DOHH2 (cell line): ENCODE measurements at regions not wholly inside any gene's neighbourhood (a gene's known extent, or its start where the extent isn't known, plus 50 kb on each side); places are given as distances from the start of the nearest gene placed in this dataset.

Experiments
- H3F3A ChIP-seq: fragments of 200-600 bp; sonication (generic), shearing (Covaris generic); 2 replicates; pipeline ENCODE4 v1.6.0; 2016; ENCODE audit warnings: antibody characterized with exemption, mild to moderate bottlenecking; ENCODE audit not compliant: control insufficient read depth, insufficient read depth
- H3K27ac ChIP-seq: fragments of 200-600 bp; sonication (generic); 2 replicates; pipeline ENCODE4 v1.5.1; 2014; ENCODE audit warnings: low read depth, mild to moderate bottlenecking, low read length, moderate library complexity
- H3K27me3 ChIP-seq: fragments of 200-600 bp; sonication (generic); 2 replicates; pipeline ENCODE4 v1.6.1; 2014; ENCODE audit warnings: mild to moderate bottlenecking, low read length, mixed read lengths; ENCODE audit not compliant: control insufficient read depth
- H3K36me3 ChIP-seq: fragments of 200-600 bp; sonication (generic); 2 replicates; pipeline ENCODE4 v1.6.1; 2014; ENCODE audit warnings: mild to moderate bottlenecking, low read length, moderate library complexity, mixed read lengths; ENCODE audit not compliant: control insufficient read depth
- H3K4me1 ChIP-seq: fragments of 200-600 bp; sonication (generic); 2 replicates; pipeline ENCODE4 v1.6.1; 2014; ENCODE audit warnings: mild to moderate bottlenecking, low read length, mixed read lengths; ENCODE audit not compliant: control insufficient read depth
- H3K4me2 ChIP-seq: fragments of 200-600 bp; sonication (generic); 2 replicates; pipeline ENCODE4 v1.6.0; 2014; ENCODE audit warnings: mild to moderate bottlenecking, low read length, moderate library complexity
- H3K4me3 ChIP-seq: fragments of 200-600 bp; sonication (generic); 2 replicates; pipeline ENCODE4 v1.5.1; 2014; ENCODE audit warnings: mild to moderate bottlenecking, low read length, mixed read lengths
- H3K79me2 ChIP-seq: fragments of 200-600 bp; sonication (generic); 2 replicates; pipeline ENCODE4 v1.6.1; 2014; ENCODE audit warnings: mild to moderate bottlenecking, low read length, mixed read lengths; ENCODE audit not compliant: control insufficient read depth
- H3K9me2 ChIP-seq: fragments of 200-600 bp; sonication (generic); replicated peaks from 2 replicates; pipeline ENCODE4 v1.6.1; 2014; ENCODE audit warnings: mild to moderate bottlenecking, low read length, mixed read lengths; ENCODE audit not compliant: control insufficient read depth
- H3K9me3 ChIP-seq: fragments of 200-600 bp; sonication (generic); 2 replicates; pipeline ENCODE4 v1.6.1; 2014; ENCODE audit warnings: antibody characterized with exemption, low read length, mixed read lengths; ENCODE audit not compliant: control insufficient read depth, insufficient read depth
- H4K20me1 ChIP-seq: fragments of 200-600 bp; sonication (generic); 2 replicates; pipeline ENCODE4 v1.6.0; 2014; ENCODE audit warnings: low read depth, mild to moderate bottlenecking, antibody characterized with exemption, low read length, moderate library complexity; ENCODE audit not compliant: control insufficient read depth, insufficient read depth
- CTCF ChIP-seq: fragments of 200-600 bp; sonication (generic); IDR thresholded peaks from one replicate; pipeline ENCODE4 v1.5.1; 2014; ENCODE audit warnings: antibody characterized with exemption, mild to moderate bottlenecking, low read depth, low read length; ENCODE audit not compliant: poor library complexity, severe bottlenecking
- EZH2phosphoT487 ChIP-seq: fragments of 200-600 bp; sonication (generic); IDR thresholded peaks from 2 replicates; pipeline ENCODE4 v1.6.1; 2017; ENCODE audit warnings: borderline replicate concordance, mild to moderate bottlenecking, antibody characterized with exemption, low read length, moderate library complexity, mixed read lengths

GRCh38 chr5:159602434-159602833 lies 272.1 kb upstream of the IL12B start:
- no peaks in the 10 kb centered on the region for H3F3A ChIP-seq
- H3K4me1 ChIP-seq: no peaks in the 10 kb centered on the region
- H3K36me3 ChIP-seq: no peaks in the 10 kb centered on the region

GRCh38 chr5:159605585-159605984 lies 275.3 kb upstream of the IL12B start:
- Histone ChIP-seq H3K4me1 (no peaks in the 10 kb centered on the region), H4K20me1 (no peaks in the 10 kb centered on the region), H3K9me2 (no peaks in the 10 kb centered on the region), H3F3A (no peaks in the 10 kb centered on the region), H3K27me3 (peaks cover 5% of the 10 kb centered on the region; the same call in 1 of the 2 replicates), H3K4me3 (no peak overlapping the region), H3K36me3 (no peaks in the 10 kb centered on the region), H3K4me2 (no peak overlapping the region), H3K27ac (no peak overlapping the region), H3K9me3 (no peaks in the 10 kb centered on the region), H3K79me2 (no peaks in the 10 kb centered on the region)
- no peak for TF ChIP-seq EZH2phosphoT487
- TF ChIP-seq CTCF: no peak

More at GRCh38 chr5:159602434-159602833, 272.1 kb upstream of the IL12B start:
- Histone ChIP-seq H4K20me1 (no peaks in the 10 kb centered on the region), H3K9me2 (no peaks in the 10 kb centered on the region), H3K27ac (no peak overlapping the region), H3K27me3 (0 out of 2 replicates have a peak, but pooled peaks cover 2% of the 10 kb centered on the region), H3K4me3 (no peak overlapping the region), H3K79me2 (no peaks in the 10 kb centered on the region), H3K9me3 (no peaks in the 10 kb centered on the region), H3K4me2 (no peak overlapping the region)
- TF ChIP-seq CTCF (no peak), EZH2phosphoT487 (no peak)

- H3K9me3 ChIP-seq: no peaks in the 10 kb centered on the region
- TF ChIP-seq EZH2phosphoT487 (no peak), CTCF (no peak)
- H3K4me3 ChIP-seq: no peak overlapping the region
- no peak overlapping the region for H3K4me2 ChIP-seq
- no peaks in the 10 kb centered on the region for H4K20me1 ChIP-seq
- H3K79me2 ChIP-seq: no peaks in the 10 kb centered on the region
- no peaks in the 10 kb centered on the region for H3K9me2 ChIP-seq
- H3F3A ChIP-seq: no peaks in the 10 kb centered on the region
- H3K4me1 ChIP-seq: no peaks in the 10 kb centered on the region
- no peak overlapping the region for H3K27ac ChIP-seq
- peaks cover 3% of the 10 kb centered on the region; the same call in 1 of the 2 replicates for H3K27me3 ChIP-seq
- no peaks in the 10 kb centered on the region for H3K36me3 ChIP-seq
Measured at GRCh38 chr5:159609359-159609758, 279.1 kb upstream of the IL12B start.
